BLaER1 (cell line): ENCODE measurements at regions not wholly inside any gene's neighbourhood (a gene's known extent, or its start where the extent isn't known, plus 50 kb on each side); places are given as distances from the start of the nearest gene placed in this dataset.
"Not testable (repeated sequence)": the region's sequence is repeated elsewhere in the genome, so short reads cannot be mapped to it uniquely, and the experiment has no call there.

ENCODE experiments used
- H3K27ac ChIP-seq: shearing (Covaris generic); formaldehyde crosslinking; 2 replicates; pipeline ENCODE4 v1.8.1; 2022
- H3K27me3 ChIP-seq: shearing (Covaris generic); formaldehyde crosslinking; 2 replicates; pipeline ENCODE4 v1.8.1; 2022
- H3K36me3 ChIP-seq: shearing (Covaris generic); formaldehyde crosslinking; 2 replicates; pipeline ENCODE4 v1.8.1; 2022
- H3K4me1 ChIP-seq: shearing (Covaris generic); formaldehyde crosslinking; 2 replicates; pipeline ENCODE4 v1.8.1; 2022
- H3K4me2 ChIP-seq: shearing (Covaris generic); formaldehyde crosslinking; 2 replicates; pipeline ENCODE4 v1.8.1; 2022
- H3K4me3 ChIP-seq: shearing (Covaris generic); formaldehyde crosslinking; 2 replicates; pipeline ENCODE4 v1.8.1; 2022
- H3K9ac ChIP-seq: shearing (Covaris generic); formaldehyde crosslinking; 2 replicates; pipeline ENCODE4 v1.8.1; 2022
- H3K9me3 ChIP-seq: shearing (Covaris generic); formaldehyde crosslinking; 2 replicates; pipeline ENCODE4 v1.8.1; 2022
- H4K20me1 ChIP-seq: shearing (Covaris generic); formaldehyde crosslinking; 2 replicates; pipeline ENCODE4 v1.8.1; 2022
- Cebpa-rat ChIP-seq: shearing (Covaris generic); IDR thresholded peaks from 2 replicates; pipeline ENCODE4 v1.8.1; 2022

- no peak overlapping the region for H3K4me3 ChIP-seq
- TF ChIP-seq Cebpa-rat, result no peak
- no peaks in the 10 kb centered on the region for H3K36me3 ChIP-seq
- no peaks in the 10 kb centered on the region for H3K27me3 ChIP-seq
- no peaks in the 10 kb centered on the region for H4K20me1 ChIP-seq
- no peak overlapping the region for H3K4me2 ChIP-seq
- H3K27ac ChIP-seq, result no peak overlapping the region
- no peak overlapping the region for H3K9ac ChIP-seq
- no peaks in the 10 kb centered on the region for H3K4me1 ChIP-seq
- H3K9me3 ChIP-seq, result no peaks in the 10 kb centered on the region
Observed at GRCh38 chr14:105962532-105962931, 436.1 kb downstream of the TMEM121 start.

- H3K9ac ChIP-seq, result no peak overlapping the region
- no peak overlapping the region for H3K4me2 ChIP-seq
- H3K4me3 ChIP-seq, result no peak overlapping the region
- no peaks in the 10 kb centered on the region for H3K9me3 ChIP-seq
- H3K27ac ChIP-seq, result no peak overlapping the region
- H3K27me3 ChIP-seq, result no peaks in the 10 kb centered on the region
- no peaks in the 10 kb centered on the region for H4K20me1 ChIP-seq
- no peaks in the 10 kb centered on the region for H3K4me1 ChIP-seq
- no peak for TF ChIP-seq Cebpa-rat
- no peaks in the 10 kb centered on the region for H3K36me3 ChIP-seq
Observed at GRCh38 chr14:105968291-105968690, 441.9 kb downstream of the TMEM121 start.

- not testable (repeated sequence) for H3K9ac ChIP-seq, H3K9me3 ChIP-seq, H3K27me3 ChIP-seq, H3K4me3 ChIP-seq, H4K20me1 ChIP-seq, H3K4me2 ChIP-seq, H3K4me1 ChIP-seq, H3K36me3 ChIP-seq, H3K27ac ChIP-seq
Observed at GRCh38 chr14:105969026-105969425, 442.6 kb downstream of the TMEM121 start.

GRCh38 chr14:105970821-105971220, 444.4 kb downstream of the TMEM121 start:
- not testable (repeated sequence) for H3K9me3 ChIP-seq, H3K27me3 ChIP-seq, H3K36me3 ChIP-seq, H3K4me3 ChIP-seq, H4K20me1 ChIP-seq, H3K27ac ChIP-seq, H3K4me2 ChIP-seq, H3K9ac ChIP-seq, H3K4me1 ChIP-seq

GRCh38 chr14:105971593-105972500, 445.5 kb downstream of the TMEM121 start:
- Histone ChIP-seq H3K4me1 (no peaks in the 10 kb centered on the region), H3K9me3 (no peaks in the 10 kb centered on the region), H3K4me3 (no peak overlapping the region), H3K9ac (no peak overlapping the region), H4K20me1 (no peaks in the 10 kb centered on the region), H3K27me3 (no peaks in the 10 kb centered on the region), H3K36me3 (no peaks in the 10 kb centered on the region), H3K27ac (no peak overlapping the region), H3K4me2 (no peak overlapping the region)
- TF ChIP-seq Cebpa-rat, result no peak

- Histone ChIP-seq H3K27me3 (no peaks in the 10 kb centered on the region), H3K4me2 (no peak overlapping the region), H3K4me1 (no peaks in the 10 kb centered on the region), H3K4me3 (no peak overlapping the region), H3K27ac (no peak overlapping the region), H3K9me3 (no peaks in the 10 kb centered on the region), H4K20me1 (no peaks in the 10 kb centered on the region), H3K9ac (no peak overlapping the region), H3K36me3 (no peaks in the 10 kb centered on the region)
- TF ChIP-seq Cebpa-rat, result no peak
Observed at GRCh38 chr14:105974902-105975301, 448.5 kb downstream of the TMEM121 start.

- H3K27me3 ChIP-seq, result no peaks in the 10 kb centered on the region
- TF ChIP-seq Cebpa-rat, result no peak
- H3K9me3 ChIP-seq, result no peaks in the 10 kb centered on the region
- H4K20me1 ChIP-seq, result no peaks in the 10 kb centered on the region
- H3K27ac ChIP-seq, result no peak overlapping the region
- no peak overlapping the region for H3K9ac ChIP-seq
- no peak overlapping the region for H3K4me2 ChIP-seq
- no peaks in the 10 kb centered on the region for H3K4me1 ChIP-seq
- no peak overlapping the region for H3K4me3 ChIP-seq
- no peaks in the 10 kb centered on the region for H3K36me3 ChIP-seq
Observed at GRCh38 chr14:105978618-105979295, 452.4 kb downstream of the TMEM121 start.

GRCh38 chr14:105979446-105979845, 453.1 kb downstream of the TMEM121 start:
- TF ChIP-seq Cebpa-rat, result no peak
- Histone ChIP-seq H4K20me1 (no peaks in the 10 kb centered on the region), H3K4me1 (no peaks in the 10 kb centered on the region)

GRCh38 chr14:105980224-105980623, 453.8 kb downstream of the TMEM121 start:
- H3K9me3 ChIP-seq, result no peaks in the 10 kb centered on the region

More at GRCh38 chr14:105979446-105979845, 453.1 kb downstream of the TMEM121 start:
- Histone ChIP-seq H3K9me3 (no peaks in the 10 kb centered on the region), H3K27ac (no peak overlapping the region), H3K9ac (no peak overlapping the region), H3K4me3 (no peak overlapping the region), H3K27me3 (no peaks in the 10 kb centered on the region), H3K4me2 (no peak overlapping the region), H3K36me3 (no peaks in the 10 kb centered on the region)

GRCh38 chr14:105981517-105982302, 455.3 kb downstream of the TMEM121 start:
- H3K36me3 ChIP-seq, H3K4me2 ChIP-seq, H4K20me1 ChIP-seq: not testable (repeated sequence)

More at GRCh38 chr14:105980224-105980623, 453.8 kb downstream of the TMEM121 start:
- H3K27me3 ChIP-seq, result no peaks in the 10 kb centered on the region
- TF ChIP-seq Cebpa-rat, result no peak
- no peaks in the 10 kb centered on the region for H4K20me1 ChIP-seq
- H3K4me2 ChIP-seq, result no peak overlapping the region
- no peak overlapping the region for H3K4me3 ChIP-seq
- H3K36me3 ChIP-seq, result no peaks in the 10 kb centered on the region
- no peaks in the 10 kb centered on the region for H3K4me1 ChIP-seq
- H3K9ac ChIP-seq, result no peak overlapping the region
- no peak overlapping the region for H3K27ac ChIP-seq

More at GRCh38 chr14:105981517-105982302, 455.3 kb downstream of the TMEM121 start:
- H3K4me3 ChIP-seq, H3K27ac ChIP-seq, H3K27me3 ChIP-seq, H3K4me1 ChIP-seq, H3K9ac ChIP-seq, H3K9me3 ChIP-seq: not testable (repeated sequence)
